Kidney (tissue), 13 donors: ENCODE measurements at regions not wholly inside any gene's neighbourhood (a gene's known extent, or its start where the extent isn't known, plus 50 kb on each side); places are given as distances from the start of the nearest gene placed in this dataset.
A peak's percentile ranks its signal among the peaks of the same experiment; 100 is the strongest.

Experiments used
- DNase-seq, 5 donors: peaks; one replicate each; pipeline ENCODE4 v3.0.0-alpha.2; 2013 to 2020
- FAIRE-seq: peaks from 2 replicates; lab custom pipeline; 2012; peaks lifted over from hg19 to GRCh38; lab: Jason Lieb, UNC
- H3K27ac ChIP-seq, 2 donors: one replicate each; pipeline ENCODE4 v1.7.0; 2013; ENCODE audit warnings: low read depth in 2 of 2, low read length in 2 of 2, inconsistent platforms in 1 of 2
- H3K27me3 ChIP-seq: one replicate; pipeline ENCODE4 v1.7.1; 2013; ENCODE audit warnings: low read length, inconsistent platforms; ENCODE audit not compliant: control insufficient read depth, insufficient read depth
- H3K36me3 ChIP-seq, 3 donors: one replicate each; pipeline versions ENCODE4 v1.7.0 to v1.7.1; 2013; ENCODE audit warnings: low read length in 3 of 3, control low read depth in 1 of 3, inconsistent platforms in 1 of 3; ENCODE audit not compliant: insufficient read depth in 3 of 3, control insufficient read depth in 2 of 3
- H3K4me1 ChIP-seq, 3 donors: one replicate each; pipeline versions ENCODE4 v1.7.0 to v1.7.1; 2013; ENCODE audit warnings: low read length in 3 of 3, inconsistent platforms in 1 of 3, low read depth in 1 of 3; ENCODE audit not compliant: control insufficient read depth in 2 of 3, insufficient read depth in 2 of 3
- H3K4me3 ChIP-seq, 3 donors: one replicate each; pipeline versions ENCODE4 v1.7.0 to v1.8.1; 2013; ENCODE audit warnings: low read length in 3 of 3, control low read depth in 1 of 3, inconsistent platforms in 1 of 3
- H3K9ac ChIP-seq, 3 donors: one replicate each; pipeline versions ENCODE4 v1.7.0 to v1.7.1; 2013; ENCODE audit warnings: low read length in 3 of 3, control low read depth in 1 of 3, inconsistent platforms in 1 of 3
- H3K9me3 ChIP-seq, 3 donors: one replicate each; pipeline versions ENCODE4 v1.7.0 to v1.7.1; 2013; ENCODE audit warnings: low read length in 3 of 3, control low read depth in 1 of 3, inconsistent platforms in 1 of 3; ENCODE audit not compliant: control insufficient read depth in 2 of 3, insufficient read depth in 1 of 3
- intact Hi-C: fragments of 100-400 bp; cut with DNase I; formaldehyde crosslinking; loops from one replicate; pipeline ENCODE4 v1.11.1; 2022
- TF ChIP-seq, protein P1 (sequence below): IDR thresholded peaks from 3 replicates; pipeline ENCODE4 v1.5.1; 2012; ENCODE audit warnings: mild to moderate bottlenecking, moderate library complexity, borderline replicate concordance; ENCODE audit not compliant: insufficient read depth; ENCODE audit errors: extremely low read depth
- donor health status: control.
- donor health status: control.
- donor health status: control.
- donor health status: control.
- donor health status: control.
- donor health status: DM: yes; HTN: yes; CAD: no.
- donor health status: Normal renal cell carcinoma (clear cell type).

DNA sequence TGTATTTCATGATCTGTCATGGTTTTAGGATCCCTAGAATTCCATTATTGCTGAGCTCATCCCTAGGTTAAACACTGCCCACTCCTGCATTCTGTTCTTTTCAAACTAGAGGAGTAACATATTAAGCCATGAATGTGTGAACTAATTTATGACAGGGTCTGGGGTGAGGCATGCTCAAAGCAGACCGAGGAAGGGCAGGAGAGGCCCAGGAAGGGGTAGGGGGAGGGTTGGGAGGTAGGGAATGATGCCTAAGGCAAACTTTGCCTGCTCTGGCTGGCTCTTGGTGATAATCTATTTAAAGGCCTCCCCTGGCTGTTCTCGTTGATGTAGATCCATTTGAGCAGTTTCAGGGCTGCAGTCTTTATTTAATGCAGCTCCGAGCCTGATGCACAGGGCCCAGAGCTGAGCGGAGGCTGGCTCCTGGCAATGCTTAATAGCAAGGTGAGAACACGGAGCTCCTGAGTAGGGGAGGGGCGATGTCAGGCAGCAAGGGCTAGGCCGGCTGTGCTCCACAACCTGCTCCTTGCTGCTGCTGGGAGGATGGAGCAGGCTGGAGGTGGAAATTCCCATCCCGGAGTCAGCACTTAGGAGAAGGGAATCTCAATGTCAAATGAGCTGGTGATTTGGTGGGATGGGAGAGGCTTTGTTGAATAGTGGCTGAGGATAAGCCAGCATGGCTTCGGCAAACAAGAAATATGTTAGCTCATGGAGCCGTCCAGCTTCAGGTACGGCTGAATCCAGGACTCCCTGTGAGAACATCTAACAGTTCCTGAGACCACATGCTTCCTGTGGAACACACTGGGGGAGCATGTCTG is 73.2 kb upstream of the UNC5A start:
- DNase-seq (peak; percentile 35 to 82 (median 75)), FAIRE-seq (no peak)
- TF ChIP-seq, protein P1, sequence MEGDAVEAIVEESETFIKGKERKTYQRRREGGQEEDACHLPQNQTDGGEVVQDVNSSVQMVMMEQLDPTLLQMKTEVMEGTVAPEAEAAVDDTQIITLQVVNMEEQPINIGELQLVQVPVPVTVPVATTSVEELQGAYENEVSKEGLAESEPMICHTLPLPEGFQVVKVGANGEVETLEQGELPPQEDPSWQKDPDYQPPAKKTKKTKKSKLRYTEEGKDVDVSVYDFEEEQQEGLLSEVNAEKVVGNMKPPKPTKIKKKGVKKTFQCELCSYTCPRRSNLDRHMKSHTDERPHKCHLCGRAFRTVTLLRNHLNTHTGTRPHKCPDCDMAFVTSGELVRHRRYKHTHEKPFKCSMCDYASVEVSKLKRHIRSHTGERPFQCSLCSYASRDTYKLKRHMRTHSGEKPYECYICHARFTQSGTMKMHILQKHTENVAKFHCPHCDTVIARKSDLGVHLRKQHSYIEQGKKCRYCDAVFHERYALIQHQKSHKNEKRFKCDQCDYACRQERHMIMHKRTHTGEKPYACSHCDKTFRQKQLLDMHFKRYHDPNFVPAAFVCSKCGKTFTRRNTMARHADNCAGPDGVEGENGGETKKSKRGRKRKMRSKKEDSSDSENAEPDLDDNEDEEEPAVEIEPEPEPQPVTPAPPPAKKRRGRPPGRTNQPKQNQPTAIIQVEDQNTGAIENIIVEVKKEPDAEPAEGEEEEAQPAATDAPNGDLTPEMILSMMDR: no peak
- intact Hi-C loops: no loop called here
- Histone ChIP-seq H3K4me1 (no peaks in the 10 kb centered on the region), H3K9ac (no peak overlapping the region), H3K9me3 (no peaks in the 10 kb centered on the region), H3K4me3 (no peak overlapping the region), H3K36me3 (no peaks in the 10 kb centered on the region), H3K27ac (no peak overlapping the region), H3K27me3 (peaks cover 2% of the 10 kb centered on the region)

DNA sequence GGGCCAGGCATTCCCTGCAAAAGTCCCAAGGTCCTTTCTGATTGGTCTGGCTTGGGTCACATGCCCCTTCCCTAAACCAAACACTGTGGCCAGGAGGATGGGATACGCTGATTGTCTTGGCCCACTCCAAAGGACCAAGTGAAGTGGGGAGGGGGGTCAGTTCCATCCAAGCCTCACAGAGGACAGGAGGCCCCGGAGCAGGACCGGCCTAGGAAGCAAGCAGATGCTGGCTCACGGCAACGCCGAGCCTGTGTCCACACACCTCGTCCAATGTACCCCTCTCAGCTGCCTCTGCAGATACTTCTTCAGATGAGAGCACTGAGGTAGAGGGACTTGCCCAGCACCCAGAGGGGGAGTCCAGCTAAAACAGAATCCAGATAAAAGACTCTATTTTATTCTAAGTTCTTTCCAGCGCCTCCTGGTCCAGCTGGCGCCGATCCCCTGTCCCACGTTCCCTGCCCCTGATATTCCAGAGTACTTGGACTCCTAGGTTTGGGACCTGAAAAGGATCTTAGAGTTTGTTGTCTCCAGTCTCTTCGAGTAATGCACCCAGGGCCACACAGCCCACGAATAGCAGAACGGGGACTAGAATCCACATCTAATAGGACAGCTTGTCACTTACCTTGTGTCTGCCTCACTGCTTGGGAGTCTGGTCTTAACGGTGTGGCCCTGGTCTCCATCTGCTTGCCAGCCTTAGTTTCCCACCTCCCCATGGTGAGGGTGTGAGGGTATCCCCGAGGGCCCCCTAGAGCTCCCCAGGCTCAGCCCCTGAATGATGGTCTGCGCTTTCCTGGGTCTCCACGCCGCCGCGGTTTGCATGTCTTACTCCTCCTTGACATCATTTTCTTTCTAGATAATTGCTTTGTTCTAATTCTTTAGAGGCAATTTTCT is 72.4 kb upstream of the UNC5A start:
- Histone ChIP-seq H3K4me1 (no peaks in the 10 kb centered on the region), H3K27me3 (peaks cover 2% of the 10 kb centered on the region), H3K9me3 (no peaks in the 10 kb centered on the region), H3K4me3 (no peak overlapping the region), H3K36me3 (no peaks in the 10 kb centered on the region), H3K9ac (no peak overlapping the region), H3K27ac (no peak overlapping the region)
- DNase-seq (peak in 2 of 5 donors; percentile 7 to 42), FAIRE-seq (no peak)
- intact Hi-C loops: no loop called here
- TF ChIP-seq, protein P1: no peak

DNA sequence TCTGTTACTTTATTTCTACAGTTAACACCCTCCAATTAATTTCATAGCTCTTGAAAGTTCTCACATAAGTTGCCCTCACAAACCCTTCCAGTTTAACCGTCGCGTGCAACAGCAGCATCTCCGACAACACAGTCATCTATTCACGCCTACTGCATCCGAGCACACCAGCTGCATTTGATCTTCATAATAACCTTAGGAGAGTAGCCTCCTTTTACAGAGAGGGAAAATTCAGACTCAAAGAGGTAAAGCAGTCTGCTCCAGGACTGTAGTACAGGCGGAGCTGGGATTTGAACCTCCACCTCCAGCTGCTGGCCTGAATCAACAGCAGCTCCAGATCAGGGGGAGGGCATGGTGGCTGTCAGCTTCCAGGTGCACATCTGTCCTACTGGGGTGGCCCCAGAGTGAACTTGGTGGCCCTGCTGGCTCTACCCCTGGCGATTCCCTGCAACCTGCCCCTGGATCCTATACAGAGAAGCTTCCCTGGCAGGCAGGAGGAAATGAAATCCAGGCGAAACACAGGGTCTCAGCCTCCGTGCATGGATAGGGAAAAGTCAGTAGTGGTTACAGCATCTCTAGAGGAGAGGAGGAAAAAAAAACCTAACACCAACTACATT is 71.6 kb upstream of the UNC5A start:
- FAIRE-seq: no peak
- H3K36me3 ChIP-seq: no peaks in the 10 kb centered on the region
- no peak overlapping the region for H3K9ac ChIP-seq
- peak in 2 of 5 donors; percentile 8 to 39 for DNase-seq
- intact Hi-C loops: no loop called here
- no peaks in the 10 kb centered on the region for H3K4me1 ChIP-seq
- H3K27me3 ChIP-seq: peaks cover 2% of the 10 kb centered on the region
- TF ChIP-seq, protein P1: no peak
- H3K9me3 ChIP-seq: no peaks in the 10 kb centered on the region
- H3K27ac ChIP-seq: no peak overlapping the region
- no peak overlapping the region for H3K4me3 ChIP-seq
